HG03135 (cell line): ENCODE measurements at regions not wholly inside any gene's neighbourhood (a gene's known extent, or its start where the extent isn't known, plus 50 kb on each side); places are given as distances from the start of the nearest gene placed in this dataset.

ENCODE experiments used
- ATAC-seq: cut with Tn5 transposase; IDR thresholded peaks from one replicate; pipeline ENCODE4 v1.9.1; 2021; ENCODE audit warnings: mild to moderate bottlenecking, moderate library complexity; ENCODE audit not compliant: unreplicated experiment

DNA sequence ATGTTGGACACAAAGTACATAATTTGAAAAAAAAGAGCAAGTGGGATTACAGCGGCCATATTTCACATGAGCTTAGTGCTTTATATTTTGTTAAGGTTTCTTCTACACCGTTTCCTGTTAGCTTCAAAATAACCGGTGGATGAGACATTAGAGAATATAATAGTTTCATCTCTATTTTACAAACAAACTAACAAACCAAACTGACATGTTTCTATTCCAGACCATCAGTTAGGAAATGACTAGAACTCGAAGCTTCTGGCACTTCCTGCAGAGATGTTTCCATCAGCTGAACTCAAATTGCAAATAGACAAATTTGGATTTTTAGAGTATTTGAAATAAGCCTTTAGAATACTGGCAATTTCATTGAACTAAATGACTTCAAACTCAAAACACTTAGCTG, 86.5 kb downstream of the MTRR start:
- no peak for ATAC-seq

DNA sequence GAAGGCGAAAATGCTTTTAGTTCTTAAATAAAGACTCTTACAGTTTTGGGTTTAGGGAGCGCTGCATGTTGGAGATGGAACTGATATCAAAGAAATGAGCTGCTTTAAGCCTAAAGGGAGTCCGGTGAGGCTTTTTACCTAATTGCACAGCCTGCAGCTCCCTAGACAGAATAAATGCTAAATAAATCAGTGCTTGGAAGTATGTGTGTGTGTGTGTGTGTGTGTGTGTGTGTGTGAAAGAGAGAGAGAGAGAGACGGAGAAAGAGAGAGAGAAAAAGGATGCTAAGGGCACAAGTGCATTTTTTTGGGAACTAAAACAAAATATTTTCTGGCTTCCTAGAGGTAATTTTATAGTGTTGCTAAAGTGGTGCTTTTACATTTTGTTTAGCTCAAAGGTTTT, 88.4 kb downstream of the MTRR start:
- no peak for ATAC-seq

DNA sequence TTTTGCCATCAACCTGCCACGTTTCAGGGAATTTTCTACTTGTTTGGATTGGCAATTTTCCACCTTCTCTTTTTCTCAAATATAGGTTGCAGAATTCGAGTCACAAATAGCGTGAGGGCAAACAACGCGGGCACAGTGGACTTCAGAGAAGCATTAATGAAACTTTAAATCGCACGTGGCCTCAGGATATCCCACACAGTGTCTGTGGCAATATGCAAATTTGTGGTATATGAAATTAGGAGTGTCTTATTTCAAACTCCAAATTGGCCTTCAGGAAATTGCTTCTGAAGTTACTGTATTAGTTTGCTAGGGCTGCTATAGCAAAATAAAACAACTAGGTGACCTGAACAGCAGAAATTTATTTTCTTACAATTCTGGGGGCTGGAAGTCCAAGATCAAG, 91.2 kb downstream of the MTRR start:
- no peak for ATAC-seq

DNA sequence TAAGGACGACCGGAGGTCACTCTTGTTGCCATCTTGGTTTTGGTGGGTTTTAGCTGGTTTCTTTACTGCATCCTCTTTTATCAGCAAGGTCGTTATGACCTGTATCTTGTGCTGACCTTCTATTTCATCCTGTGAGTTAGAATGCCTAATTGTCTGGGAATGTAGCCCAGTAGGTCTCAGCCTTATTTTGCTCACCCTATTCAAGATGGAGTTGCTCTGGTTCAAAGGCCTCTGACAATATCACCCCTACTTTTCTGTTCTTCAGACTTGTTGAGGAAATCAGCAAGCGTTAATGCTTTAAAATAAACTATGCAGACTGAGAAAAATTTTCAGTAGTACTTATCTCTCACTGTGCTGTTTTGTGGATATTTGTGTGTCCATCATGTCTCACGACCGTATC, 92.6 kb downstream of the MTRR start:
- ATAC-seq: no peak

DNA sequence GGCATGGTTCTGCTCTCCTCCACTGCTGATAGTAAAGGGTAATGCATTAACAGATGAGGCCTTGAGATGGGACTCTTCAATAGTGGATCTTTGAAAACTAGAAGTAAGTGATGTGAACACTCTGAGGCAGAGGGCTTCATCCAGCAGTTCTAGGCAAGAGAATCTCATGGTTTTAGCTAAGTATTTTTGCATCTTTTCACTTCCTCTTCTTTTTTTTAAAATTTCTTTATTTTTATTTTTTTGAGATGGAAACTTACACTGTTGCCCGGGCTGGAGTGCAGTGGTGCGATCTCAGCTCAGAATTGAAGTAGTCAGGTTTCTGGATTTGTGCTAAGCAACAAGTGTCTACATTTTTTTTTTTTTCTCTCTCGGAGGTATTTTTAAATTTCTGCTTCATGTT, 101.9 kb downstream of the MTRR start:
- peak; percentile 78 for ATAC-seq

GRCh38 chr5:7976411-7977190, 107.7 kb downstream of the MTRR start:
- ATAC-seq: no peak

DNA sequence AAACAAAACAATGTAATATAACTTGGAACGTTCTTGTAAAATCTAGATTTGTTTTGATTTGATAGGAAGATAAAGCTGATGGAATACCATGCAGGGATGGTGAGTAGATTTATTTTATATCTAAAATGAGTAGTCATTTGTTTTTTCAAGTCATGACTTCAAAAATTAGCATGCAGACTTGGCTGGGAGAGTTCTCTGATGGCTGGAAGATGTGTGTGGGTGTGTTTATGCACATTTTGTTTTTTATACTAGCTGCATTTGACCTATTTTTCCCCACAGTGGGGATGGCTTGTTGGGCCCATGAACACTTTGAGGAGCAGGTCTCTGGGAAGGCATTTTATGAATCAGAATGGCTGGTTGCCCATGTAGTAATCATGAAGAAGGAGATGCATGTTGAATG, 109.2 kb downstream of the MTRR start:
- no peak for ATAC-seq

DNA sequence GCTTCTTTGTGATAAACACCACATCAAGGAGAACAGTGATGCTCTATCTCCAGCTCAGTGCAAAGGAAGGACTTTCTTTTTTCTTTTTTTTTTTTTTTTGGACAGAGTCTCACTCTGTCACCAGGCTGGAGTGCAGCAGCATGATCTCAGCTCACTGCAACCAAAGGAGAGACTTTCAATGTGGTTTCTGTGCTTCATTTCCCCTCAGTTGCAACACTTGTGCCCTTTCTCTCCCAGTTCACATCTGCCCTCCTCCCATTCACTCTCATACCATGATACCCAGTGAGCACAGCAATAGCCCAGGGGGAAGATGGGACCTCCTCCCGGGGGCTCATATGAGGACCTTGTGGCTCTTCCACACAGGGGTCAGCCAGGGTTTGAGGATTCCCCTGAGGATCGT, 110.0 kb downstream of the MTRR start:
- ATAC-seq: no peak

DNA sequence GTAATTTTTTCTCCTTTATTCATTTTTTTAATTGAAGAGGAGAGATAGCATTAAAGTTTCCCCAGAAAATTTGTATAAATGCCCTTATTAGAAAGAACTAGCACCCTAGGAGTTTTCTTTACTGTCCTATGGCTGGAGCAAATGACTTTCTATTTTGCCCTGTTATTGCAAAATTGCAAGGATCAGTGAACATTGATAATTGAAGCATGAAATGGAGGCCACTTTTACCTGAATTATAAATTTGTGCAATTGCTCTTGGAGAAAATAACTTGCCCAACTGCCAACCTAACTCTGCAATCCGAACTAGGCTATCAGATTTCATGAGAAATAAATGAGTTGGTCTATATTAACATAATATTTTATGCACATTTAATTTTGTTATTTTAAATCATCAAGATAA, 111.9 kb downstream of the MTRR start:
- no peak for ATAC-seq

- ATAC-seq: no peak
These were observed 114.5 kb downstream of the MTRR start for GRCh38 chr5:7983433-7983832.

DNA sequence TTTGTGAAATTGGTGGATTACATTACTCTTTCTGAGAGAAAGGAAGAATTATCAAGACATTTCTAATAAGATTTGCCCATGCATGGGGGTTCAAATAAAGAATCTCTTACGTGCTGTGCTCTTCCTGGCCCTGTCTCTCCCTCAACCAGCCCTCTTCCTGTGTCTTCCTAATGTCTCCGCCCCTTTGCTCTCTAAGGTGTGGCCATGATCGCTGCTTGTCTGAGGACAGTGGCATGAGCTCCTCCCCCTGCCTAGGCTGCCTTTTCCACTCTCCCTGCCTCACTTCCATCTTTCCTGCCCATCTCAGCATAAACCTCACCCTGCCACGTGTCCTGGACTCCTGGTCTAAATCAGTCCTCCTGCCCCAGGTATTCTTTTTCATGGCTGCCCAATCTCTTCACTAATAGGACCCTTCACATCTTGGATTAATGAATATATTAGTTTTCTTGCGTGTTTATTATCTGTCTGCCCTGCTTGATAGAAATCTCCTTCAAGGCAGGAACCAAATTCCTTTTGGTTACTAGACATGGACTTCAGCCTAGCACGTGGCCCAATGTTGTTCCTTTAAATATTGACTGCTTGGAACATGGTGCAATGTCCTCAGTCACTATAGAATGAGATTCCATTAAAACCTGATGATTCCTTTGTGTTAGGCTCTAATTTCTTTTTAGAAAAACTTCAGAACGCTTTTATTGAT, 122.3 kb downstream of the MTRR start:
- no peak for ATAC-seq

- no peak for ATAC-seq
These were observed 126.8 kb downstream of the MTRR start for GRCh38 chr5:7995688-7996294.

- ATAC-seq: no peak
These were observed 136.5 kb downstream of the MTRR start for GRCh38 chr5:8005416-8005815.

- no peak for ATAC-seq
These were observed 143.4 kb downstream of the MTRR start for GRCh38 chr5:8012131-8012977.

GRCh38 chr5:8013948-8014710, 145.2 kb downstream of the MTRR start:
- ATAC-seq: no peak

DNA sequence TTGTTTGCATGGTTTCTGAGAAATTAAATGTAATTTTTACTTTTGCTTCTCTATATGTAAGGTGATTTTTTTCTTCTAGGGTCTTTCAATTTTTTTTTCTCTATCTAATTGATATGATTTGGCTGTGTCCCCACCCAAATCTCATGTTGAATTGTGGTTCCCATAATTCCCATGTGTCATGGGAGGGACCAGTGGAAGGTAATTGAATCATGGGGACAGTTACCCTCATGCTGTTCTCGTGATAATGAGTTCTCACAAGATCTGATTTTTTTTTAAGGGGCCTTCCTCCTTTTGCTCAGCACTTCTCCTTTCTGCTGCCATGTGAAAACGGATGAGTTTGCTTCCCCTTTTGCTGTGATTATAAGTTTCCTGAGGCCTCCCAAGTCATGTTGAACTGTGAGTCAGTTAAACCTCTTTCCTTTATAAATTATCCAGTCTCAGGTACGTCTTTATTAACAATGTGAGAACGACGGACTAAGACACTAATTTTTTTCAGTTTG, 150.8 kb downstream of the MTRR start:
- no peak for ATAC-seq

GRCh38 chr5:8020861-8021514, 152.0 kb downstream of the MTRR start:
- ATAC-seq: no peak

GRCh38 chr5:8028243-8028642, 159.3 kb downstream of the MTRR start:
- ATAC-seq: no peak

DNA sequence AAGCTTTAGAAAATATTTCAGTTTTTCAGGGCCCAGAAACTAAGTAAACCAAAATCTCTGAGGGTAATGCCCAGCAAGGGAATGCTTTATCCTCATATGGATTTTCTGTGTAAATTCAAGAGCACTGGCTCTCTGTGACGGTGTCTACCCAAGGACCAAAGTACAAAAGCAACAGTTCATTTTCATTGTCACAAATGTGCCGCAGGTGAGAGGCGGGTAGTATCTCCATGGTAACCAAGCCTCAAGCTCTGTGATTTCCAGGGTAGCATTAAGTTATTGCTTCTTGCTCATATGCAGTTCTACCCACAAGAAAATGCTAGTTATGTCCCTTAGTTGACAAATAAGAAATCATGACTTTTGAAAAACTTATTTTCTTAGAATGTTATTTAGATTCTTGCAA, 164.3 kb downstream of the MTRR start:
- no peak for ATAC-seq

- ATAC-seq: no peak
These were observed 165.9 kb downstream of the MTRR start for GRCh38 chr5:8034852-8035251.
